Fibroblast of lung (primary cell): ENCODE measurements at regions not wholly inside any gene's neighbourhood (a gene's known extent, or its start where the extent isn't known, plus 50 kb on each side); places are given as distances from the start of the nearest gene placed in this dataset.

ENCODE experiments used
- DNase-seq, 2 donors: peaks; one replicate each; pipeline versions ENCODE4 v3.0.0 to v3.0.0-alpha.2; 2010; ENCODE audit warnings: low read depth in 2 of 2
- H2AFZ ChIP-seq: 2 replicates; pipeline ENCODE4 v1.5.1; 2012; ENCODE audit warnings: low read length, control low read depth, inconsistent platforms
- H3K27ac ChIP-seq: 2 replicates; pipeline ENCODE4 v1.5.1; 2011; ENCODE audit warnings: low read length, control low read depth; ENCODE audit not compliant: insufficient read depth
- H3K27me3 ChIP-seq: 2 replicates; pipeline ENCODE4 v1.5.1; 2011; ENCODE audit warnings: mild to moderate bottlenecking, low read length; ENCODE audit not compliant: control insufficient read depth, insufficient read depth
- H3K36me3 ChIP-seq: 2 replicates; pipeline ENCODE4 v1.5.1; 2011; ENCODE audit warnings: low read length; ENCODE audit not compliant: control insufficient read depth, insufficient read depth
- H3K4me1 ChIP-seq: 2 replicates; pipeline ENCODE4 v1.5.1; 2011; ENCODE audit warnings: low read length; ENCODE audit not compliant: control insufficient read depth, insufficient read depth; ENCODE audit errors: extremely low read depth
- H3K4me2 ChIP-seq: 2 replicates; pipeline ENCODE4 v1.5.1; 2011; ENCODE audit warnings: low read length, control low read depth; ENCODE audit not compliant: insufficient read depth; ENCODE audit errors: extremely low read depth
- H3K4me3 ChIP-seq, 4 experiments: fragments of 200-600 bp in 1 of 4; sonication (generic) in 1 of 4; replicated peaks in 1 of 4; 2 replicates each; pipeline ENCODE4 v1.5.1; 2011 to 2016; ENCODE audit warnings: low read length in 4 of 4, low read depth in 3 of 4, mild to moderate bottlenecking in 3 of 4, control low read depth in 2 of 4, inconsistent platforms in 1 of 4, mixed read lengths in 1 of 4; ENCODE audit not compliant: insufficient read depth in 1 of 4; ENCODE audit errors: control extremely low read depth in 1 of 4
- H3K79me2 ChIP-seq: 2 replicates; pipeline ENCODE4 v1.5.1; 2012; ENCODE audit warnings: mild to moderate bottlenecking, low read length, inconsistent platforms; ENCODE audit not compliant: control insufficient read depth, insufficient read depth
- H3K9ac ChIP-seq: 2 replicates; pipeline ENCODE4 v1.5.1; 2011; ENCODE audit warnings: mild to moderate bottlenecking, low read length, control low read depth; ENCODE audit not compliant: insufficient read depth
- H3K9me3 ChIP-seq: 2 replicates; pipeline ENCODE4 v1.5.1; 2012; ENCODE audit warnings: low read depth, low read length; ENCODE audit not compliant: control insufficient read depth, insufficient read depth
- H4K20me1 ChIP-seq: 2 replicates; pipeline ENCODE4 v1.5.1; 2011; ENCODE audit warnings: low read length; ENCODE audit not compliant: control insufficient read depth, insufficient read depth; ENCODE audit errors: extremely low read depth
- CTCF ChIP-seq, 2 donors: IDR thresholded peaks in 1 of 2; conservative IDR thresholded peaks in 1 of 2; 1 replicate in 1 of 2; 2 replicates in 1 of 2; pipeline ENCODE4 v1.5.1; 2011 to 2012; ENCODE audit warnings: low read length in 2 of 2, control low read depth in 1 of 2, inconsistent platforms in 1 of 2, low read depth in 1 of 2, mild to moderate bottlenecking in 1 of 2
- EZH2 ChIP-seq: IDR thresholded peaks from 2 replicates; pipeline ENCODE4 v1.5.1; 2012; ENCODE audit warnings: low read length, control low read depth, mild to moderate bottlenecking; ENCODE audit errors: missing control alignments

DNA sequence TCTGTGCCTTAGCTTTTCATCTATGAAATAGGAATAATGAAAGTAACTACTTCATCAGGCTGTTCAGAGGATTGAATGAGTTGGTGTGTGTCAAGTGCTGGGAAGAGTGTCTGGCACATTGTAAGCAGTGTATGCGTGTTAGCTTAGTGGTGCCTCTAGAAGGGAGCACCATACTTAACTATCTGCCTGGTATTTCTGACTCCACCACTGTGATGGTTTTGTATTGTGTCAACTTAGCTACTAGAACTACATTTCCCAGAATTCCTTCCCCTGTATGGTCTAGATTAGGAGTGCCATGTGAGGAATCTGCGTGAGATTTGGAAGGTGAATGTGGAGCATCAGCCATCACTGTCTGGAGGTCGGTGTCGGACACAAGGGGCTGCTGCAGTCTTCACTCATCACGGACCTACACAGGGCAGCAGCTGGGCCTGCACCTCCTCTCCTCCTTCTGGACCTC lies 115.4 kb upstream of the GALNT15 start:
- Histone ChIP-seq H3K36me3 (no peaks in the 10 kb centered on the region), H3K27me3 (no peaks in the 10 kb centered on the region), H3K79me2 (no peaks in the 10 kb centered on the region), H2AFZ (no peak overlapping the region), H3K27ac (peak overlapping the region; percentile 97), H3K4me3 (no peak overlapping the region), H3K4me1 (peaks cover 30% of the 10 kb centered on the region), H3K4me2 (no peak overlapping the region), H3K9ac (no peak overlapping the region), H4K20me1 (no peaks in the 10 kb centered on the region), H3K9me3 (no peaks in the 10 kb centered on the region)
- peak in 1 of 2 donors; percentile 49 for DNase-seq
- TF ChIP-seq EZH2, result no peak
- TF ChIP-seq CTCF (conservative IDR thresholded peaks at IDR 0.05 in 1 of 2, IDR thresholded peaks at IDR 0.05 in 1 of 2; ENCODE audit: low read depth in 1 of 2, low read length in 2 of 2), result no peak

DNA sequence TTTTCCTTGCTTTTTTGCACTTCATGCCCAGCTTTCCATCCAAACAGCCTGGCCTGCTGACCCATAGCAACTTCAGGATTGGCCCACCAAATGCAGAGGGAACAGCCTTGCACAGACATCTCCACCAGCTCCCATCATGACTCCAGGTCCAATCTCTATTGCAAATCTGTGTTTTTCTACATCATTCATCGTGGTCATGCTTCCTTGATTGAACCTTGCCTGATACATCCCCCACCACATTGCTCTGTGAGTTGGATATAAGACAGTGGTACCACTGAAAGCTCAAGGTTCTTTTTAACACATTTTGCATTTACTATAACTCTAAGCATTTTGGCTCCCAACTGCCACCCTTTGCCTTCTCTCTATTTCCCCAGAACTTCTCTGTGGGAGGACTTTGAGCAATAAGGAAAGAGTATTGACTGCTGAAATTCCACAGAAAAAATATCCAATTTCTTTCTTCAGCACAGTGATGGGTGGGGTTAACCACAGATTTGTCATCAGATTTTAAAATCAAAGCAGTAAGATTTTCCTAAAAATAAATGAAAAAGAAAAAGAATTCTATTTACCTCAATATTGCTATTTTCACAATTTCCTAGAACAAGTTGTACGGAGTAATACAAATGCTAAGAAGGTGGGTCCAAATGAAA lies 114.6 kb upstream of the GALNT15 start:
- TF ChIP-seq CTCF (conservative IDR thresholded peaks at IDR 0.05 in 1 of 2, IDR thresholded peaks at IDR 0.05 in 1 of 2; ENCODE audit: low read depth in 1 of 2, low read length in 2 of 2), result no peak
- TF ChIP-seq EZH2, result no peak
- peak overlapping the region; percentile 37 for H3K9ac ChIP-seq
- no peak for DNase-seq
- peak overlapping the region; percentile 34 for H3K4me2 ChIP-seq
- peaks cover 36% of the 10 kb centered on the region for H3K4me1 ChIP-seq
- H3K27me3 ChIP-seq, result no peaks in the 10 kb centered on the region
- H4K20me1 ChIP-seq, result no peaks in the 10 kb centered on the region
- H3K36me3 ChIP-seq, result no peaks in the 10 kb centered on the region
- H3K79me2 ChIP-seq, result no peaks in the 10 kb centered on the region
- H3K27ac ChIP-seq, result peak overlapping the region; percentile 97
- H3K9me3 ChIP-seq, result no peaks in the 10 kb centered on the region
- H2AFZ ChIP-seq, result no peak overlapping the region
- H3K4me3 ChIP-seq, result peak overlapping the region in 1 of 4 experiments; percentile 3

GRCh38 chr3:16060358-16060852 lies 114.1 kb upstream of the GALNT15 start:
- Histone ChIP-seq H3K4me1 (peaks cover 42% of the 10 kb centered on the region), H3K27ac (peak overlapping the region; percentile 97), H3K9ac (peak overlapping the region; percentile 58), H3K9me3 (no peaks in the 10 kb centered on the region), H3K4me3 (no peak overlapping the region), H3K27me3 (no peaks in the 10 kb centered on the region), H4K20me1 (no peaks in the 10 kb centered on the region), H2AFZ (no peak overlapping the region), H3K4me2 (peak overlapping the region; percentile 79), H3K79me2 (no peaks in the 10 kb centered on the region), H3K36me3 (no peaks in the 10 kb centered on the region)
- peak; percentile 100 for DNase-seq
- TF ChIP-seq EZH2 (no peak), CTCF (conservative IDR thresholded peaks at IDR 0.05 in 1 of 2, IDR thresholded peaks at IDR 0.05 in 1 of 2; ENCODE audit: low read depth in 1 of 2, low read length in 2 of 2) (peak in 1 of 2 donors; percentile 31)
